NCI-H1417 (cell line): ENCODE measurements at regions not wholly inside any gene's neighbourhood (a gene's known extent, or its start where the extent isn't known, plus 50 kb on each side); places are given as distances from the start of the nearest gene placed in this dataset.

Experiments
- DNase-seq, 3 experiments: peaks; one replicate each; lab custom pipeline; 2025; lab: John Stamatoyannopoulos, UW

GRCh38 chrX:21126661-21127060 lies 247.6 kb upstream of the CNKSR2 start:
- no peak for DNase-seq

- DNase-seq: no peak
Observed at GRCh38 chrX:21131346-21131745, 242.9 kb upstream of the CNKSR2 start.

- DNase-seq: no peak
Observed at GRCh38 chrX:21131786-21132185, 242.4 kb upstream of the CNKSR2 start.

- no peak for DNase-seq
Observed at GRCh38 chrX:21132686-21133393, 241.4 kb upstream of the CNKSR2 start.

- DNase-seq: no peak
Observed at GRCh38 chrX:21150208-21150607, 224.0 kb upstream of the CNKSR2 start.

- no peak for DNase-seq
Observed at GRCh38 chrX:21151051-21151450, 223.2 kb upstream of the CNKSR2 start.

- no peak for DNase-seq
Observed at GRCh38 chrX:21153033-21153432, 221.2 kb upstream of the CNKSR2 start.

GRCh38 chrX:21153503-21153902 lies 220.7 kb upstream of the CNKSR2 start:
- DNase-seq: no peak

GRCh38 chrX:21155916-21156315 lies 218.3 kb upstream of the CNKSR2 start:
- no peak for DNase-seq

GRCh38 chrX:21156632-21157031 lies 217.6 kb upstream of the CNKSR2 start:
- no peak for DNase-seq

- DNase-seq: no peak
Observed at GRCh38 chrX:21158678-21159077, 215.5 kb upstream of the CNKSR2 start.

- no peak for DNase-seq
Observed at GRCh38 chrX:21166272-21166982, 207.8 kb upstream of the CNKSR2 start.

GRCh38 chrX:21167011-21167410 lies 207.2 kb upstream of the CNKSR2 start:
- DNase-seq: no peak

GRCh38 chrX:21167494-21167893 lies 206.7 kb upstream of the CNKSR2 start:
- DNase-seq: no peak

- no peak for DNase-seq
Observed at GRCh38 chrX:21168401-21169160, 205.6 kb upstream of the CNKSR2 start.

GRCh38 chrX:21171181-21171580 lies 203.0 kb upstream of the CNKSR2 start:
- DNase-seq: no peak

- DNase-seq: no peak
Observed at GRCh38 chrX:21174439-21174838, 199.8 kb upstream of the CNKSR2 start.

- peak; percentile 5 to 79 (median 50) for DNase-seq
Observed at GRCh38 chrX:21176921-21177571, 197.2 kb upstream of the CNKSR2 start.

GRCh38 chrX:21181232-21181853 lies 192.9 kb upstream of the CNKSR2 start:
- no peak for DNase-seq

- no peak for DNase-seq
Observed at GRCh38 chrX:21193196-21193595, 181.0 kb upstream of the CNKSR2 start.

- DNase-seq: no peak
Observed at GRCh38 chrX:21194526-21194925, 179.7 kb upstream of the CNKSR2 start.

GRCh38 chrX:21207080-21207479 lies 167.1 kb upstream of the CNKSR2 start:
- DNase-seq: no peak
